ENCODE measurements at regions not wholly inside any gene's neighbourhood (a gene's known extent, or its start where the extent isn't known, plus 50 kb on each side); places are given as distances from the start of the nearest gene placed in this dataset.
"Not testable (repeated sequence)": the region's sequence is repeated elsewhere in the genome, so short reads cannot be mapped to it uniquely, and the experiment has no call there.

- ATAC-seq (no peak; the same call in 1 of the 2 replicates), DNase-seq (ENCODE audit: low read depth, low spot score) (no peak)
- H3K36me3 ChIP-seq (ENCODE audit: control insufficient read depth, insufficient read depth, low read length) = no peaks in the 10 kb centered on the region
- no peak overlapping the region for H3K27ac ChIP-seq (ENCODE audit: low read length)
- ChIA-PET CTCF (no interaction called here), POLR2A (no interaction called here)
- no peak overlapping the region for H3K4me3 ChIP-seq (ENCODE audit: low read depth in 2 of 2, low read length in 2 of 2)
- H3K9me3 ChIP-seq (ENCODE audit: control insufficient read depth, insufficient read depth, low read depth, low read length) = no peaks in the 10 kb centered on the region
- H3K4me1 ChIP-seq (ENCODE audit: control insufficient read depth, insufficient read depth, low read length) = no peaks in the 10 kb centered on the region
- intact Hi-C loops (cut with micrococcal nuclease; ENCODE audit: unreplicated experiment) = no loop called here
- no TSS peak for BruUV-seq (replicated peaks)
- in situ Hi-C loops (cut with HindIII; ENCODE audit: low pct_unique_long_range_greater_than_20kb, low sequenced_read_pairs) = no loop called here
- peaks cover 8% of the 10 kb centered on the region for H3K27me3 ChIP-seq (ENCODE audit: control insufficient read depth, insufficient read depth, low read length)
- TF ChIP-seq SIN3A (IDR thresholded peaks at IDR 0.05; ENCODE audit: borderline replicate concordance, insufficient read depth, low read depth, low read length) (no peak), TCF7L2 (IDR thresholded peaks at IDR 0.05; ENCODE audit: low read depth, low read length) (no peak), POLR2AphosphoS5 (IDR thresholded peaks at IDR 0.05; ENCODE audit: low read depth, low read length) (no peak)
- TF ChIP-seq, protein P1, sequence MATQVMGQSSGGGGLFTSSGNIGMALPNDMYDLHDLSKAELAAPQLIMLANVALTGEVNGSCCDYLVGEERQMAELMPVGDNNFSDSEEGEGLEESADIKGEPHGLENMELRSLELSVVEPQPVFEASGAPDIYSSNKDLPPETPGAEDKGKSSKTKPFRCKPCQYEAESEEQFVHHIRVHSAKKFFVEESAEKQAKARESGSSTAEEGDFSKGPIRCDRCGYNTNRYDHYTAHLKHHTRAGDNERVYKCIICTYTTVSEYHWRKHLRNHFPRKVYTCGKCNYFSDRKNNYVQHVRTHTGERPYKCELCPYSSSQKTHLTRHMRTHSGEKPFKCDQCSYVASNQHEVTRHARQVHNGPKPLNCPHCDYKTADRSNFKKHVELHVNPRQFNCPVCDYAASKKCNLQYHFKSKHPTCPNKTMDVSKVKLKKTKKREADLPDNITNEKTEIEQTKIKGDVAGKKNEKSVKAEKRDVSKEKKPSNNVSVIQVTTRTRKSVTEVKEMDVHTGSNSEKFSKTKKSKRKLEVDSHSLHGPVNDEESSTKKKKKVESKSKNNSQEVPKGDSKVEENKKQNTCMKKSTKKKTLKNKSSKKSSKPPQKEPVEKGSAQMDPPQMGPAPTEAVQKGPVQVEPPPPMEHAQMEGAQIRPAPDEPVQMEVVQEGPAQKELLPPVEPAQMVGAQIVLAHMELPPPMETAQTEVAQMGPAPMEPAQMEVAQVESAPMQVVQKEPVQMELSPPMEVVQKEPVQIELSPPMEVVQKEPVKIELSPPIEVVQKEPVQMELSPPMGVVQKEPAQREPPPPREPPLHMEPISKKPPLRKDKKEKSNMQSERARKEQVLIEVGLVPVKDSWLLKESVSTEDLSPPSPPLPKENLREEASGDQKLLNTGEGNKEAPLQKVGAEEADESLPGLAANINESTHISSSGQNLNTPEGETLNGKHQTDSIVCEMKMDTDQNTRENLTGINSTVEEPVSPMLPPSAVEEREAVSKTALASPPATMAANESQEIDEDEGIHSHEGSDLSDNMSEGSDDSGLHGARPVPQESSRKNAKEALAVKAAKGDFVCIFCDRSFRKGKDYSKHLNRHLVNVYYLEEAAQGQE (IDR thresholded peaks at IDR 0.05; ENCODE audit: insufficient read depth in 1 of 2, low read depth in 2 of 2, low read length in 1 of 2) = no peak
- TF ChIP-seq, protein P2, sequence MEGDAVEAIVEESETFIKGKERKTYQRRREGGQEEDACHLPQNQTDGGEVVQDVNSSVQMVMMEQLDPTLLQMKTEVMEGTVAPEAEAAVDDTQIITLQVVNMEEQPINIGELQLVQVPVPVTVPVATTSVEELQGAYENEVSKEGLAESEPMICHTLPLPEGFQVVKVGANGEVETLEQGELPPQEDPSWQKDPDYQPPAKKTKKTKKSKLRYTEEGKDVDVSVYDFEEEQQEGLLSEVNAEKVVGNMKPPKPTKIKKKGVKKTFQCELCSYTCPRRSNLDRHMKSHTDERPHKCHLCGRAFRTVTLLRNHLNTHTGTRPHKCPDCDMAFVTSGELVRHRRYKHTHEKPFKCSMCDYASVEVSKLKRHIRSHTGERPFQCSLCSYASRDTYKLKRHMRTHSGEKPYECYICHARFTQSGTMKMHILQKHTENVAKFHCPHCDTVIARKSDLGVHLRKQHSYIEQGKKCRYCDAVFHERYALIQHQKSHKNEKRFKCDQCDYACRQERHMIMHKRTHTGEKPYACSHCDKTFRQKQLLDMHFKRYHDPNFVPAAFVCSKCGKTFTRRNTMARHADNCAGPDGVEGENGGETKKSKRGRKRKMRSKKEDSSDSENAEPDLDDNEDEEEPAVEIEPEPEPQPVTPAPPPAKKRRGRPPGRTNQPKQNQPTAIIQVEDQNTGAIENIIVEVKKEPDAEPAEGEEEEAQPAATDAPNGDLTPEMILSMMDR (IDR thresholded peaks at IDR 0.05) = no peak
Measured at GRCh38 chr6:3529232-3529631, 72.4 kb upstream of the SLC22A23 start.

GRCh38 chr6:3528081-3528671, 71.3 kb upstream of the SLC22A23 start:
- DNase-seq (ENCODE audit: low read depth, low spot score); POLR2A ChIA-PET; BruUV-seq (replicated peaks); H3K4me1 ChIP-seq (ENCODE audit: control insufficient read depth, insufficient read depth, low read length); H3K27me3 ChIP-seq (ENCODE audit: control insufficient read depth, insufficient read depth, low read length); intact Hi-C loops (cut with micrococcal nuclease; ENCODE audit: unreplicated experiment); H3K27ac ChIP-seq (ENCODE audit: low read length); H3K9me3 ChIP-seq (ENCODE audit: control insufficient read depth, insufficient read depth, low read depth, low read length); CTCF ChIA-PET; in situ Hi-C loops (cut with HindIII; ENCODE audit: low pct_unique_long_range_greater_than_20kb, low sequenced_read_pairs); ATAC-seq; H3K36me3 ChIP-seq (ENCODE audit: control insufficient read depth, insufficient read depth, low read length); H3K4me3 ChIP-seq (ENCODE audit: low read depth in 2 of 2, low read length in 2 of 2): not testable (repeated sequence)

DNA sequence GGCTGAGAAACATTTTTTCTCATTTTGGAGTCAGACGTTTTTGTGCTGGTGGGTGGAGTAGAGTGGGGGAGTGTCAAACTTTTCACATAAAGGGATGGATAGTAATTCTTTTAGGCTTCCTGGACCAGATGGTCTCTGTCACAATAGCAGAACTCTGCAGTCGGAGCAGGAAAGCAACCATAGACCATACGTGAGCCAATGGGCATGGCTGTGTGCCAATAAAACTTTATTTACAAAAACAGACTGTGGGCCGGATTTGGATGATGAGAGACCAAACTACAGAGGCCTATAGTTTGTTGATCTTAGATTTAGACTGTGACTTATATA, 70.8 kb upstream of the SLC22A23 start:
- ATAC-seq (no peak), DNase-seq (ENCODE audit: low read depth, low spot score) (no peak)
- in situ Hi-C loops (cut with HindIII; ENCODE audit: low pct_unique_long_range_greater_than_20kb, low sequenced_read_pairs) (no loop called here), intact Hi-C loops (cut with micrococcal nuclease; ENCODE audit: unreplicated experiment) (no loop called here)
- BruUV-seq (replicated peaks) = no TSS peak
- H3K27me3 ChIP-seq (ENCODE audit: control insufficient read depth, insufficient read depth, low read length) = peaks cover 8% of the 10 kb centered on the region
- no peak overlapping the region for H3K4me3 ChIP-seq (ENCODE audit: low read depth in 2 of 2, low read length in 2 of 2)
- ChIA-PET CTCF (no interaction called here), POLR2A (no interaction called here)
- H3K9me3 ChIP-seq (ENCODE audit: control insufficient read depth, insufficient read depth, low read depth, low read length) = no peaks in the 10 kb centered on the region
- H3K27ac ChIP-seq (ENCODE audit: low read length) = no peak overlapping the region
- TF ChIP-seq SIN3A (IDR thresholded peaks at IDR 0.05; ENCODE audit: borderline replicate concordance, insufficient read depth, low read depth, low read length) (no peak), POLR2AphosphoS5 (IDR thresholded peaks at IDR 0.05; ENCODE audit: low read depth, low read length) (no peak), TCF7L2 (IDR thresholded peaks at IDR 0.05; ENCODE audit: low read depth, low read length) (no peak)
- TF ChIP-seq, protein P1 (IDR thresholded peaks at IDR 0.05; ENCODE audit: insufficient read depth in 1 of 2, low read depth in 2 of 2, low read length in 1 of 2) = no peak
- TF ChIP-seq, protein P2 (IDR thresholded peaks at IDR 0.05) = no peak
- no peaks in the 10 kb centered on the region for H3K36me3 ChIP-seq (ENCODE audit: control insufficient read depth, insufficient read depth, low read length)
- H3K4me1 ChIP-seq (ENCODE audit: control insufficient read depth, insufficient read depth, low read length) = no peaks in the 10 kb centered on the region
